Kidney epithelial cell (primary cell): ENCODE measurements at regions not wholly inside any gene's neighbourhood (a gene's known extent, or its start where the extent isn't known, plus 50 kb on each side); places are given as distances from the start of the nearest gene placed in this dataset.

Experiments used
- DNase-seq: peaks from one replicate; pipeline ENCODE4 v3.0.0-alpha.2; 2010; ENCODE audit warnings: low read depth
- H3K27me3 ChIP-seq: 2 replicates; pipeline ENCODE4 v1.6.0; 2011; ENCODE audit warnings: low read length; ENCODE audit not compliant: control insufficient read depth, insufficient read depth
- H3K36me3 ChIP-seq: 2 replicates; pipeline ENCODE4 v1.5.1; 2011; ENCODE audit warnings: low read length; ENCODE audit not compliant: control insufficient read depth, insufficient read depth
- H3K4me3 ChIP-seq: 2 replicates; pipeline ENCODE4 v1.5.1; 2011; ENCODE audit warnings: low read depth, mild to moderate bottlenecking, control low read depth, low read length
- TF ChIP-seq, protein P1 (sequence below): IDR thresholded peaks from 2 replicates; pipeline ENCODE4 v1.5.1; 2011; ENCODE audit warnings: mild to moderate bottlenecking, moderate library complexity, low read length, control low read depth, inconsistent platforms; ENCODE audit not compliant: insufficient read depth, poor library complexity, severe bottlenecking

DNA sequence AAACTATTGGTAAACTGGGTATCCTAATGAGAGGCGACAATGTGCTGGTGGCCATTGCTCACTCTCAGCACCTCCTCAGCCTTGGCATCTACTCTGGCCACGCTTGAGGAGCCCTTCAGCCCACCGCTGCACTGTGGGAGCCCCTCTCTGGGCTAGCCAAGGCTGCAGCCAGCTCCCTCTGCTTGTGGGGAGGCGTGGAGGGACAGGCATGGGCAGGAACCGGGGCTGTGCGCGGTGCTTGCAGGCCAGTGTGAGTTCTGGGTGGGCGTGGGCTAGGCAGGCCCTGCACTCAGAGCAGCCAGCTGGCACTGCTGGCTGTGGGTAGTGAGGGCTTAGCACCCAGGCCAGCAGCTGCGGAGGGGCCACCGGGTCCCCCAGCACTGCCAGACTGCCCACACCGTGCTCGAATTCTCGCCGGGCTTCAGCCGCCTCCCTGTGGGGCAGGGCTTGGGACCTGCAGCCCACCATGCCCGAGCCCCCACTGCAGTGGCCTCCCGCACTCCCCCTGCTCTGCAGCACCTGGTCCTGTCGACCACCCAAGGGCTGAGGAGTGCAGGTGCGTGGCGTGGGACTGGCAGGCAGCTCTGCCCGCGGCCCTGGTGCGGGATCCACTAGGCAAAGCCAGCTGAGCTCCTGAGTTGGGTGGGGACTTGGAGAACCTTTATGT is 575.9 kb upstream of the ANO3 start:
- H3K4me3 ChIP-seq: no peak overlapping the region
- H3K36me3 ChIP-seq: no peaks in the 10 kb centered on the region
- no peaks in the 10 kb centered on the region for H3K27me3 ChIP-seq
- DNase-seq: no peak
- TF ChIP-seq, protein P1, sequence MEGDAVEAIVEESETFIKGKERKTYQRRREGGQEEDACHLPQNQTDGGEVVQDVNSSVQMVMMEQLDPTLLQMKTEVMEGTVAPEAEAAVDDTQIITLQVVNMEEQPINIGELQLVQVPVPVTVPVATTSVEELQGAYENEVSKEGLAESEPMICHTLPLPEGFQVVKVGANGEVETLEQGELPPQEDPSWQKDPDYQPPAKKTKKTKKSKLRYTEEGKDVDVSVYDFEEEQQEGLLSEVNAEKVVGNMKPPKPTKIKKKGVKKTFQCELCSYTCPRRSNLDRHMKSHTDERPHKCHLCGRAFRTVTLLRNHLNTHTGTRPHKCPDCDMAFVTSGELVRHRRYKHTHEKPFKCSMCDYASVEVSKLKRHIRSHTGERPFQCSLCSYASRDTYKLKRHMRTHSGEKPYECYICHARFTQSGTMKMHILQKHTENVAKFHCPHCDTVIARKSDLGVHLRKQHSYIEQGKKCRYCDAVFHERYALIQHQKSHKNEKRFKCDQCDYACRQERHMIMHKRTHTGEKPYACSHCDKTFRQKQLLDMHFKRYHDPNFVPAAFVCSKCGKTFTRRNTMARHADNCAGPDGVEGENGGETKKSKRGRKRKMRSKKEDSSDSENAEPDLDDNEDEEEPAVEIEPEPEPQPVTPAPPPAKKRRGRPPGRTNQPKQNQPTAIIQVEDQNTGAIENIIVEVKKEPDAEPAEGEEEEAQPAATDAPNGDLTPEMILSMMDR: no peak

DNA sequence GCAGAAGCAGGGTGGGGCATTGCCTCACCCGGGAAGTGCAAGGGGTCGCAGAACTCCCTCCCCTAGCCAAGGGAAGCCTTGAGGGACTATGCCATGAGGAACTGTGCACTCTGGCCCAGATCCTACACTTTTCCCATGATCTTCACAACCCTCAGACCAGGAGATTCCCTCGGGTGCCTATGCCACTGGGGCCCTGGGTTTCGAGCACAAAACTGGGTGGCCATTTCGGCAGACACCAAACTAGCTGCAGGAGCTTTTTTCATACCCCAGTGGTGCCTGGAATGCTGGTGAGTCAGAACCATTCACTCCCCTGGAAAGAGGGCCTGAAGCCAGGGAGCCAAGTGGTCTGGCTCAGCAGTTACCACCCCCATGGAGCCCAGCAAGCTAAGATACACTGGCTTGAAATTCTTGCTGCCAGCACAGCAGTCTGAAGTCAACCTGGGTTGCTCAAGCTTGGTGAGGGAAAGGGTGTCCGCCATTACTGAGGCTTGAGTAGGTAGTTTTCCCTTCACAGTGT is 573.7 kb upstream of the ANO3 start:
- no peak overlapping the region for H3K4me3 ChIP-seq
- TF ChIP-seq, protein P1: no peak
- H3K36me3 ChIP-seq: no peaks in the 10 kb centered on the region
- DNase-seq: peak; percentile 4
- no peaks in the 10 kb centered on the region for H3K27me3 ChIP-seq

DNA sequence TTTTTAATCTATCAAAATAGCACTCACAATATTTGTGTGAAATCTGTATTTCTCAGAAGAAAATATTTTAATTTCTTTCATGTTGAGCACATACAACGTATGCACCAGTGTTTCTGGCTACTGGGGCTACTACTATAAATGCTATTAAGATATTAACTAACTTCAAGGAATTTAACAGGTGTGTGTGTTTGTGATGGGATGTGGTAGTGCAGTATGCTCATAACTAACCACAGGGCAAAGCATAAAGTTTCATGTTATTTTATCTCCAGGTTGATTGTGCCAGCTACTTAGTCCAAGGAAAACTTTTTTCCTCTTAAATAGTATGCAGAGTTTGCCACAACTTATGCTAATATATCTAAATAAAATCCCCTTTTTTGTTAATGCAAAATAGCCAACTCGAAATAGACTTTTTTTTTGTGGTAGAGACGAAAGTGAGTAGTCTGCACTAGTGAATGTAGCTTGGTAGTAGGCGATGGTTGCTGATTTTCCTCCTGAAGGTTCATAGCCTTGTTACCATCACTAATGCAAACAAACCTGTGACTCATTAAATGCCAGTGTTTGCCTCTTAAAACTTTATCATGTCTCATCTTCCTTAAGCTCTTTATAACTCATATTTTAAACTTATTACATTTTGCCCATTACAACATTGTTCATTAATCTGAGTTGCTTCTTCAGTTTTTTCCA is 565.5 kb upstream of the ANO3 start:
- Histone ChIP-seq H3K27me3 (no peaks in the 10 kb centered on the region), H3K36me3 (no peaks in the 10 kb centered on the region), H3K4me3 (no peak overlapping the region)
- TF ChIP-seq, protein P1: no peak
- DNase-seq: no peak

DNA sequence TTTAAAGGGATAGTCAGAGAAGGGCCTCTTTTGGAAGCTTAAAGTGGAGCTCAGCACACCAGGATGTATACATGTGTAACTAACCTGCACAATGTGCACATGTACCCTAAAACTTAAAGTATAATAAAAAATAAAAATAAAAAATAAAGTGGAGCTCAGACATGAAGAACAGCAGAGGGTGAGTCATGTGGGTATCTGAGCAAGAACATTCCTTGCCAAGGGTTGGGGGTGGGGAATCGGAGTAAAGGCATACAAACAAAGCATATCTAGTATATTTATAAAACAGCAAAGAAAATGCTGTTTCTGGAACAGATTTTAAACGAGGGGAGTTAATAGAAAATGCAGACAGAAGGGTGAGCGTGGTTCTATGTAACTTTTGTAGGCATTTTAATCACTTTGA is 562.6 kb upstream of the ANO3 start:
- DNase-seq: peak; percentile 4
- Histone ChIP-seq H3K36me3 (no peaks in the 10 kb centered on the region), H3K27me3 (no peaks in the 10 kb centered on the region), H3K4me3 (no peak overlapping the region)
- TF ChIP-seq, protein P1: no peak

GRCh38 chr11:25771605-25772004 is 560.3 kb upstream of the ANO3 start:
- no peaks in the 10 kb centered on the region for H3K27me3 ChIP-seq
- H3K36me3 ChIP-seq: no peaks in the 10 kb centered on the region
- no peak for DNase-seq
- H3K4me3 ChIP-seq: no peak overlapping the region
- TF ChIP-seq, protein P1: no peak
